Caco-2 (cell line): ENCODE measurements at regions not wholly inside any gene's neighbourhood (a gene's known extent, or its start where the extent isn't known, plus 50 kb on each side); places are given as distances from the start of the nearest gene placed in this dataset.

Experiments
- BruUV-seq: library from RNA; stranded (reverse); fragments of 400-500 nt; replicated peaks from 2 replicates; lab custom pipeline; 2021; lab: Mats Ljungman, UMichigan
- CTCF ChIA-PET: fragments of 300-600 bp; sonication (Branson Sonifier 250); formaldehyde crosslinking; loops from one replicate; lab custom pipeline; 2022; ENCODE audit warnings: antibody characterized with exemption; lab: Charles Lee
- POLR2A ChIA-PET: fragments of 300-600 bp; sonication (Branson Sonifier 250); formaldehyde crosslinking; loops from one replicate; lab custom pipeline; 2022; ENCODE audit warnings: antibody characterized with exemption; lab: Charles Lee
- DNase-seq, 2 experiments: peaks; one replicate each; pipeline versions ENCODE4 v3.0.0 to v3.0.0-alpha.2; 2020 to 2022
- H3K27me3 ChIP-seq: replicated peaks from 2 replicates; pipeline ENCODE4 v1.6.0; 2011; ENCODE audit warnings: low read length; ENCODE audit not compliant: control insufficient read depth, insufficient read depth
- H3K36me3 ChIP-seq: 2 replicates; pipeline ENCODE4 v1.5.1; 2011; ENCODE audit warnings: low read length; ENCODE audit not compliant: control insufficient read depth, insufficient read depth
- H3K4me1 ChIP-seq: fragments of 250-450 bp; sonication (Bioruptor Pico); 2 replicates; pipeline ENCODE4 v1.5.1; 2020; ENCODE audit warnings: mild to moderate bottlenecking
- H3K4me3 ChIP-seq: 2 replicates; pipeline ENCODE4 v1.5.1; 2011; ENCODE audit warnings: low read depth, mild to moderate bottlenecking, control low read depth, low read length
- H3K9me3 ChIP-seq: fragments of 250-450 bp; sonication (Bioruptor Pico); 2 replicates; pipeline ENCODE4 v1.5.1; 2020; ENCODE audit warnings: mild to moderate bottlenecking, moderate library complexity
- H3K27ac Mint-ChIP-seq: one replicate; pipeline ENCODE4 v1.8.0; 2022; ENCODE audit warnings: mixed read lengths; ENCODE audit not compliant: unreplicated experiment
- H3K27me3 Mint-ChIP-seq: one replicate; pipeline ENCODE4 v1.8.0; 2022; ENCODE audit warnings: mixed read lengths; ENCODE audit not compliant: insufficient read depth, unreplicated experiment
- H3K36me3 Mint-ChIP-seq: one replicate; pipeline ENCODE4 v1.8.0; 2022; ENCODE audit warnings: mild to moderate bottlenecking, mixed read lengths; ENCODE audit not compliant: insufficient read depth, unreplicated experiment
- H3K4me1 Mint-ChIP-seq: one replicate; pipeline ENCODE4 v1.8.0; 2022; ENCODE audit warnings: low read depth, mixed read lengths; ENCODE audit not compliant: unreplicated experiment
- H3K4me3 Mint-ChIP-seq: one replicate; pipeline ENCODE4 v1.8.0; 2022; ENCODE audit warnings: mild to moderate bottlenecking, moderate library complexity, mixed read lengths; ENCODE audit not compliant: unreplicated experiment
- H3K9me3 Mint-ChIP-seq: one replicate; pipeline ENCODE4 v1.8.0; 2022; ENCODE audit warnings: mixed read lengths; ENCODE audit not compliant: unreplicated experiment
- intact Hi-C: fragments of 100-400 bp; cut with micrococcal nuclease; formaldehyde crosslinking; loops from one replicate; pipeline ENCODE4 v1.10.0; 2022; ENCODE audit not compliant: unreplicated experiment
- TF ChIP-seq, protein P1 (sequence below), 2 experiments: fragments of 200-600 bp in 1 of 2; IDR thresholded peaks; 1 replicate in 1 of 2; 2 replicates in 1 of 2; pipeline versions ENCODE4 v1.5.1 to v1.8.0; 2011 to 2022; ENCODE audit warnings: antibody characterized with exemption in 1 of 2, control low read depth in 1 of 2, inconsistent platforms in 1 of 2, low read depth in 1 of 2, low read length in 1 of 2, mild to moderate bottlenecking in 1 of 2, moderate library complexity in 1 of 2; ENCODE audit not compliant: insufficient read depth in 1 of 2, severe bottlenecking in 1 of 2, unreplicated experiment in 1 of 2

DNA sequence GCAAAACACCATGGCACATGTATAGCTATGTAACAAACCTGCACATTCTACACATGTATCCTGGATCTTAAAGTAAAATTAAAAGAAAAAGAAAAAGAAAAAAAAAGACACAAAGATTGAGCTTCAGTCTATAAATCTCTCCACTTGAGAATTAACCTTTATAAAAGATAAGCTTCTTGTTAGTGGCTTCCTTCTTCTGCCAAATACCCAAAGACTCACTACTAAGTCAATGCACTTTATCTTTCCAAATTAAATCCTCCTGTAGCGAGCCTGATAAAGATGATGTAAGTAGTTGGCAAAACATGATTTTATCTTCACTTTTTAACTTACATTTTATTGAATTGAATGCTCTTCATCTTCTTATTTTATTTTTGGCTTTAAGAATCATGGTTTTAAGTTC lies 349.9 kb downstream of the TRIB2 start:
- no peaks in the 10 kb centered on the region for H3K4me1 Mint-ChIP-seq

DNA sequence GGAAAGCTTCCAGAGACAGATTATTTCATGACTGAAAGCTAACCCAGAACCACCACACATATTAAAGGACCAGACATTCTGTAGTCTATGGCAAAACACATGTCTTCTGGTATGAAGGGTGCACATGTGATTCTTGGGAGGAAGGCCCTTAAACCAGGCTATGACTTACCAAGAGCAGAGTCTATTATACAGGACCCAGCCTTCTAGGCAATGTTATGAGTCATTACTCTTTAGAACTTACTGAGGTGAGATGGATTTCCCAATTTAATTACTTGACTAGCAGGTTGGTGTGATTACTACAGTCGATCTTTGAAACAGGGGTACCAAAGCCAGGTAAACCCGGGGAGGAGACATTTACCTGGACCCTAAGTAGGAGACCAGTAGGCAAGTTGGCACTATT lies 350.8 kb downstream of the TRIB2 start:
- H3K9me3 ChIP-seq = 0 out of 2 replicates have a peak, but pooled peaks cover 4% of the 10 kb centered on the region
- intact Hi-C loops = no loop called here

More for the DNA sequence above, 349.9 kb downstream of the TRIB2 start:
- Mint-ChIP-seq H3K4me3 (no peak overlapping the region), H3K36me3 (no peaks in the 10 kb centered on the region), H3K27ac (no peak overlapping the region), H3K27me3 (no peaks in the 10 kb centered on the region), H3K9me3 (no peaks in the 10 kb centered on the region)
- ChIA-PET POLR2A (no interaction called here), CTCF (no interaction called here)
- H3K36me3 ChIP-seq = no peaks in the 10 kb centered on the region
- 0 out of 2 replicates have a peak, but pooled peaks cover 4% of the 10 kb centered on the region for H3K9me3 ChIP-seq
- no peaks in the 10 kb centered on the region for H3K27me3 ChIP-seq
- no peaks in the 10 kb centered on the region for H3K4me1 ChIP-seq
- H3K4me3 ChIP-seq = no peak overlapping the region
- DNase-seq = no peak
- TF ChIP-seq, protein P1, sequence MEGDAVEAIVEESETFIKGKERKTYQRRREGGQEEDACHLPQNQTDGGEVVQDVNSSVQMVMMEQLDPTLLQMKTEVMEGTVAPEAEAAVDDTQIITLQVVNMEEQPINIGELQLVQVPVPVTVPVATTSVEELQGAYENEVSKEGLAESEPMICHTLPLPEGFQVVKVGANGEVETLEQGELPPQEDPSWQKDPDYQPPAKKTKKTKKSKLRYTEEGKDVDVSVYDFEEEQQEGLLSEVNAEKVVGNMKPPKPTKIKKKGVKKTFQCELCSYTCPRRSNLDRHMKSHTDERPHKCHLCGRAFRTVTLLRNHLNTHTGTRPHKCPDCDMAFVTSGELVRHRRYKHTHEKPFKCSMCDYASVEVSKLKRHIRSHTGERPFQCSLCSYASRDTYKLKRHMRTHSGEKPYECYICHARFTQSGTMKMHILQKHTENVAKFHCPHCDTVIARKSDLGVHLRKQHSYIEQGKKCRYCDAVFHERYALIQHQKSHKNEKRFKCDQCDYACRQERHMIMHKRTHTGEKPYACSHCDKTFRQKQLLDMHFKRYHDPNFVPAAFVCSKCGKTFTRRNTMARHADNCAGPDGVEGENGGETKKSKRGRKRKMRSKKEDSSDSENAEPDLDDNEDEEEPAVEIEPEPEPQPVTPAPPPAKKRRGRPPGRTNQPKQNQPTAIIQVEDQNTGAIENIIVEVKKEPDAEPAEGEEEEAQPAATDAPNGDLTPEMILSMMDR (IDR thresholded peaks at IDR 0.05; ENCODE audit: insufficient read depth in 1 of 2, low read depth in 1 of 2, low read length in 1 of 2, severe bottlenecking in 1 of 2, unreplicated experiment in 1 of 2) = no peak
- intact Hi-C loops = no loop called here
- BruUV-seq = no TSS peak

DNA sequence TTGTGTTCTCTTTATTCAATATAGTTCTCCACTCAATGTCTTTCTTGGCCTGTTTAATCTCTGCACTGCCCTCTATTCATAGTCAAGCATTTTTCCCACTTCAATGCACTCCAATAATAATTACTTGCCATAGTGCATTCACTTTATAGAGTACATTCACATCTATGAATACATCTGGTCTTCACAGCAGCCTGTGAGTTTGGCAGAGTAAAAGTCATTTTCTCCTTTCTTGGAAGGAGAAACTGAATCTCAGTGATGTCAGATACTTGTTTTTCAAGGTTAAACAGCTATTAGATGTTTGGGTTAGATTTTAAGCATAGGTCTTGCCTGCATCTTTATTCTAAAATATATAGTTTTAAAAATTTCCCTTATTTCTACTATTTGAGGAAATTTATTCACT lies 373.2 kb downstream of the TRIB2 start:
- H3K4me1 Mint-ChIP-seq = no peaks in the 10 kb centered on the region
- CTCF ChIA-PET = no interaction called here

More for the DNA sequence above, 350.8 kb downstream of the TRIB2 start:
- Histone ChIP-seq H3K4me3 (no peak overlapping the region), H3K36me3 (no peaks in the 10 kb centered on the region), H3K4me1 (no peaks in the 10 kb centered on the region), H3K27me3 (no peaks in the 10 kb centered on the region)
- H3K9me3 Mint-ChIP-seq = no peaks in the 10 kb centered on the region
- POLR2A ChIA-PET = no interaction called here
- no peak overlapping the region for H3K27ac Mint-ChIP-seq
- CTCF ChIA-PET = no interaction called here
- H3K36me3 Mint-ChIP-seq = no peaks in the 10 kb centered on the region
- TF ChIP-seq, protein P1 (IDR thresholded peaks at IDR 0.05; ENCODE audit: insufficient read depth in 1 of 2, low read depth in 1 of 2, low read length in 1 of 2, severe bottlenecking in 1 of 2, unreplicated experiment in 1 of 2) = no peak
- H3K27me3 Mint-ChIP-seq = no peaks in the 10 kb centered on the region
- no peak for DNase-seq
- H3K4me1 Mint-ChIP-seq = no peaks in the 10 kb centered on the region
- BruUV-seq = no TSS peak
- H3K4me3 Mint-ChIP-seq = no peak overlapping the region

More for the DNA sequence above, 373.2 kb downstream of the TRIB2 start:
- no TSS peak for BruUV-seq
- intact Hi-C loops = no loop called here
- no peak overlapping the region for H3K4me3 ChIP-seq
- TF ChIP-seq, protein P1 (IDR thresholded peaks at IDR 0.05; ENCODE audit: insufficient read depth in 1 of 2, low read depth in 1 of 2, low read length in 1 of 2, severe bottlenecking in 1 of 2, unreplicated experiment in 1 of 2) = no peak
- no peak for DNase-seq
- H3K27me3 Mint-ChIP-seq = peaks cover 5% of the 10 kb centered on the region
- H3K4me1 ChIP-seq = no peaks in the 10 kb centered on the region
- H3K9me3 ChIP-seq = no peaks in the 10 kb centered on the region
- POLR2A ChIA-PET = no interaction called here
- no peaks in the 10 kb centered on the region for H3K36me3 Mint-ChIP-seq
- H3K36me3 ChIP-seq = no peaks in the 10 kb centered on the region
- no peaks in the 10 kb centered on the region for H3K27me3 ChIP-seq
- no peaks in the 10 kb centered on the region for H3K9me3 Mint-ChIP-seq
- no peak overlapping the region for H3K27ac Mint-ChIP-seq
- no peak overlapping the region for H3K4me3 Mint-ChIP-seq
